ENCODE measurements at regions not wholly inside any gene's neighbourhood (a gene's known extent, or its start where the extent isn't known, plus 50 kb on each side); places are given as distances from the start of the nearest gene placed in this dataset.

GRCh38 chr4:104025251-104025650, 305.5 kb upstream of the TACR3 start:
- TF ChIP-seq BACH2 (CRISPR knock-in tag; IDR thresholded peaks at IDR 0.05; ENCODE audit: borderline replicate concordance): no peak
- TF ChIP-seq CSRNP3 (CRISPR knock-in tag; IDR thresholded peaks at IDR 0.05): no peak
- TF ChIP-seq ZFP30 (CRISPR knock-in tag; IDR thresholded peaks at IDR 0.05): no peak
- no peak for ATAC-seq

DNA sequence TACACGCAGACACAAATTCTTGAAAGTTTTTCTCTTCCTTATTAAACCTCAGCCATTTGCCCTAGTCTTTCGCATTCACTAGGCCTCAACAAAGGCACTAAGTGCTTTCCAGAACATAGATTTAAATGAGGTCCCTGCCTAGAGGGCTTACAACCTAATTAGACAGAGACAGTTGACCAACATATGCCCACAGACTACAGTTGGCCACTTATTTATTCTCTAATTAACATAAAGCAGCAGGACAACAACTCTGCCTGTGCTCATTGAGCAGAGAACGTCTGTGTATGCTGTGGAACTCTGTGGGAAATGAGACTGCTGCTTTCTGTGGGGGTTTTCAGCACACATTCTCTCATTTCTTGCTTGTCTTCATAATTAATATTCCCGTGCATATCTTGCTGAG, 303.0 kb upstream of the TACR3 start:
- no peak for ATAC-seq
- TF ChIP-seq SNAI2 (CRISPR knock-in tag; IDR thresholded peaks at IDR 0.05): no peak
- no peak for TF ChIP-seq ZNF565 (CRISPR knock-in tag; conservative IDR thresholded peaks at IDR 0.05; ENCODE audit: low read depth)
- TF ChIP-seq, protein P1, sequence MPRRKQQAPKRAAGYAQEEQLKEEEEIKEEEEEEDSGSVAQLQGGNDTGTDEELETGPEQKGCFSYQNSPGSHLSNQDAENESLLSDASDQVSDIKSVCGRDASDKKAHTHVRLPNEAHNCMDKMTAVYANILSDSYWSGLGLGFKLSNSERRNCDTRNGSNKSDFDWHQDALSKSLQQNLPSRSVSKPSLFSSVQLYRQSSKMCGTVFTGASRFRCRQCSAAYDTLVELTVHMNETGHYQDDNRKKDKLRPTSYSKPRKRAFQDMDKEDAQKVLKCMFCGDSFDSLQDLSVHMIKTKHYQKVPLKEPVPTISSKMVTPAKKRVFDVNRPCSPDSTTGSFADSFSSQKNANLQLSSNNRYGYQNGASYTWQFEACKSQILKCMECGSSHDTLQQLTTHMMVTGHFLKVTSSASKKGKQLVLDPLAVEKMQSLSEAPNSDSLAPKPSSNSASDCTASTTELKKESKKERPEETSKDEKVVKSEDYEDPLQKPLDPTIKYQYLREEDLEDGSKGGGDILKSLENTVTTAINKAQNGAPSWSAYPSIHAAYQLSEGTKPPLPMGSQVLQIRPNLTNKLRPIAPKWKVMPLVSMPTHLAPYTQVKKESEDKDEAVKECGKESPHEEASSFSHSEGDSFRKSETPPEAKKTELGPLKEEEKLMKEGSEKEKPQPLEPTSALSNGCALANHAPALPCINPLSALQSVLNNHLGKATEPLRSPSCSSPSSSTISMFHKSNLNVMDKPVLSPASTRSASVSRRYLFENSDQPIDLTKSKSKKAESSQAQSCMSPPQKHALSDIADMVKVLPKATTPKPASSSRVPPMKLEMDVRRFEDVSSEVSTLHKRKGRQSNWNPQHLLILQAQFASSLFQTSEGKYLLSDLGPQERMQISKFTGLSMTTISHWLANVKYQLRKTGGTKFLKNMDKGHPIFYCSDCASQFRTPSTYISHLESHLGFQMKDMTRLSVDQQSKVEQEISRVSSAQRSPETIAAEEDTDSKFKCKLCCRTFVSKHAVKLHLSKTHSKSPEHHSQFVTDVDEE (CRISPR knock-in tag; IDR thresholded peaks at IDR 0.05): no peak
- no peak for TF ChIP-seq PATZ1 (CRISPR knock-in tag; IDR thresholded peaks at IDR 0.05; ENCODE audit: borderline replicate concordance)
- no peak for TF ChIP-seq ZC3H10 (CRISPR knock-in tag; IDR thresholded peaks at IDR 0.05)

DNA sequence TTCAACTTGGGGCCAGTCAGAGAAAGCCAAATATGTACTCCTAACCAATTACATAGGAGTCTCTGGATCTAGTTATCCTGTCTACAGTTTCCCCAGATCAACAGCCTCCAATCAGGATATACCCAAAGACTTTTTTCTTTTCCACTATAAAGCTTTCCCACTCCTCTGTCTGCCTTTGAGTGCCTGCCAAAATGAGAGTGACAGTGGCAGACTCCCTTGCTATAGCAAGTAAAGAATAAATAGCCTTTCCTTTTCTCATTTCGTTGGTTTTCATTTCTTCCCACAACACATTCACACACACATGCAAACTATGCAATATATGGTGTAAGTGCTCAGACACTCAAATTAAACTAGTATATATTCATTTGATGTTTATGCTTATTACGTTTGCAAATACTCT, 302.4 kb upstream of the TACR3 start:
- no peak for TF ChIP-seq SNAI2 (CRISPR knock-in tag; IDR thresholded peaks at IDR 0.05)
- no peak for TF ChIP-seq BACH2 (CRISPR knock-in tag; IDR thresholded peaks at IDR 0.05; ENCODE audit: borderline replicate concordance)
- no peak for TF ChIP-seq POU6F1 (CRISPR knock-in tag; IDR thresholded peaks at IDR 0.05; ENCODE audit: borderline replicate concordance, low read depth)
- no peak for TF ChIP-seq TCF4 (CRISPR knock-in tag; IDR thresholded peaks at IDR 0.05; ENCODE audit: borderline replicate concordance)
- TF ChIP-seq CSRNP3 (CRISPR knock-in tag; IDR thresholded peaks at IDR 0.05): no peak
- ATAC-seq: no peak

DNA sequence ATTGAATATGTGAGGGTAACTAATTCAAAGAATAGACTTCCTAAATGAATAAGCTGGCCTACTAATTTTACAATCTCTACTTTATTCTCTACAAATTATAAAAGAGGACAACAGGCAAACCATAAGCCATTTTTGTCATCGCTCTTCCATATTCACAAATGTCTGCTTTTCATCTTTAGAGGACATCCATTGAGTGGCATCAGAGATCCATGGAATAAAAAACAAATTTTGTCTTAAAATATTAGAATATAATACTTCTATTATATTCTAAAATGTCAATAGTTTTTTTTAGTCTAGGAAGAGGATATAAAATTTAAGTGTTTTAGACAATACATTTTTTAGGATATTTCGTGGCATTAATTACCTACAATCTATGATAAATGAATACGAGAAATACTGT, 300.9 kb upstream of the TACR3 start:
- no peak for ATAC-seq
- TF ChIP-seq ISL1 (CRISPR knock-in tag; IDR thresholded peaks at IDR 0.05) (no peak), ZFP30 (CRISPR knock-in tag; IDR thresholded peaks at IDR 0.05) (no peak), ZNF70 (CRISPR knock-in tag; IDR thresholded peaks at IDR 0.05) (no peak)

- TF ChIP-seq GLIS3 (CRISPR knock-in tag; IDR thresholded peaks at IDR 0.05): no peak
- TF ChIP-seq RARB (CRISPR knock-in tag; IDR thresholded peaks at IDR 0.05): no peak
- TF ChIP-seq ARNTL (CRISPR knock-in tag; IDR thresholded peaks at IDR 0.05; ENCODE audit: borderline replicate concordance, low read depth): no peak
- TF ChIP-seq ZFP30 (CRISPR knock-in tag; IDR thresholded peaks at IDR 0.05): no peak
- no peak for TF ChIP-seq PATZ1 (CRISPR knock-in tag; IDR thresholded peaks at IDR 0.05; ENCODE audit: borderline replicate concordance)
- TF ChIP-seq, protein P1 (CRISPR knock-in tag; IDR thresholded peaks at IDR 0.05): no peak
- TF ChIP-seq ZNF565 (CRISPR knock-in tag; conservative IDR thresholded peaks at IDR 0.05; ENCODE audit: low read depth): no peak
- TF ChIP-seq ISL1 (CRISPR knock-in tag; IDR thresholded peaks at IDR 0.05): no peak
- no peak for TF ChIP-seq ZNF8 (CRISPR knock-in tag; IDR thresholded peaks at IDR 0.05)
- no peak for ATAC-seq
These were observed 297.4 kb upstream of the TACR3 start for GRCh38 chr4:104017213-104017612.

Data from SK-N-SH treated with all-trans-retinoic acid at 6 μM for 48 hours (cell line).